NCI-H1092 (cell line): ENCODE measurements at regions not wholly inside any gene's neighbourhood (a gene's known extent, or its start where the extent isn't known, plus 50 kb on each side); places are given as distances from the start of the nearest gene placed in this dataset.
"Not testable (repeated sequence)": the region's sequence is repeated elsewhere in the genome, so short reads cannot be mapped to it uniquely, and the experiment has no call there.

Experiments
- DNase-seq: peaks from one replicate; lab custom pipeline; 2025; lab: John Stamatoyannopoulos, UW

DNA sequence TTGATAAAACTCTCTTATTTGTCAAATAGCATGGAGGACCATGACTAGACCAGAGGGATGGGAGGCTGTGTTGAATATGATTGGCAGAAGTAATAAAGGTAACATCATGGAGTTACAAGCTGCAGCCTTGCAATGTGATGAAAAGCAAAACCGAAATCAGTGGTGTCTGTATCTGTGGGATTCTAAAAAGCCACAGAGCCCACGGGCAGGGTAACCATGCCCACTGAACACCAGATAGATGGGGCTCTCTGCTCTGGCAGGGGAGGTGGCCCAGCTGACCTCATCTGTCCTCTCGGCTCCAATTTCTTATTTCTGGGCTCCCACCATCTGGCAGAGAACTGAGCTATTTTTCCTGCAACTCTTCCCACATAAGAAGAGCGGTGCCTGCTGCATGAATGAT lies 1072.2 kb downstream of the GATA3 start:
- DNase-seq = no peak

- no peak for DNase-seq
These were observed 1082.9 kb downstream of the GATA3 start for GRCh38 chr10:9137368-9137767.

GRCh38 chr10:9138829-9139228 lies 1084.3 kb downstream of the GATA3 start:
- DNase-seq = not testable (repeated sequence)

DNA sequence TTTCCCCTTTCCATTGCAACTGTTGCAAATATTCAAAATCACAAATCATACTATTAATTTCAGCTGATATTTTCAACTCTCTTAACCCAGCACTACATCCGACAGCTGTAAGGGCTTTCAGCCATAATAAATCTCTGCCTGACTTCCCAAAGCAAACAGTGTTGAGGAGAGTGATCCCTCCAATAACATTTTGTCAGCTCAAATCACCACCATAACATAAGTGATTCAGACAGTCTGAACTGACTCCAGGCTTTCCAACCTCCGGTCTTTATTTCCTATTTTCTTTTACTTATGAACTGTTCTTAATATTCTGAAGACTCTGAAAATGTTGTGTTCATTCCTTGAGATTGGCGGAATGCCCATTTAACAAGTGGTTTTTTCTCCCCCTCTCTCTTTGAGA lies 1085.9 kb downstream of the GATA3 start:
- no peak for DNase-seq

GRCh38 chr10:9147475-9147874 lies 1093.0 kb downstream of the GATA3 start:
- DNase-seq = no peak

GRCh38 chr10:9149134-9149533 lies 1094.6 kb downstream of the GATA3 start:
- DNase-seq = no peak

- not testable (repeated sequence) for DNase-seq
These were observed 1098.6 kb downstream of the GATA3 start for GRCh38 chr10:9153057-9153456.

DNA sequence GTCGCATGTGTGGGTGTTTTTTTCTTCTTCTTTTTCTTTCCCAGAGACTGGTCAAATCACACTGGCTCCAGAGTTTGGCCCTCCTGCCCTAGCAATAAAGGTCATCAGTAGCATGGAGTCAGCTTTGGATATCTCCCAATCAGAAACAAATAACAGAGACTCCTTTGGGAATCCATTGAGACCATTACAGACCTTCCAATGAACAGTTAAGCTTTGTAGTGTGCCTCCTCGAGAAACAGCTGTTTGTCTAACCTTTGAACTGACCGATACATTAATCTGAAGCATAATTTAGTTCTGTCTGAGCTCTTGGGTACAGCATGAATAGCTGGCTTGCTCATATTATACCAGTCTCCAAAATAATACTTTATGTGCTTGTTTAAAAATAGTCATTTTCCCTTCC lies 1103.2 kb downstream of the GATA3 start:
- DNase-seq = no peak

DNA sequence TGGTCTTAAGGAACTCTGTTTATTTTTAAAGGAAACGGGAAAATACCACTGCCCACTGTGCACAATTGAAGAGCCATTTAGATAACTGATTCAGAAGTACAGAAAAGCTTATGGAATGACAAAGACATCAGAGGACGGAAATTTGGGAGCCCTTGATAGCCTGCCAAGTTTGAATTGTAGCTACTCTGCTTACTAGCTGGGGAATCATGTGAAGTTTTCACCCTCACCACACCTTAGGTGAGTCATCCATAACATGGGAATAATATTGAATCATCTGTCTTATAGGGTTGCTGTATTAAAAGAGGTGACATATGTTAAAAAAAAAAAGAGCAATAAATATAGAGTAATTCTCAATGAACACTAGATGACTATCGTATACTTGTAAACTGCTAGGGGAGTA lies 1104.2 kb downstream of the GATA3 start:
- DNase-seq = no peak

DNA sequence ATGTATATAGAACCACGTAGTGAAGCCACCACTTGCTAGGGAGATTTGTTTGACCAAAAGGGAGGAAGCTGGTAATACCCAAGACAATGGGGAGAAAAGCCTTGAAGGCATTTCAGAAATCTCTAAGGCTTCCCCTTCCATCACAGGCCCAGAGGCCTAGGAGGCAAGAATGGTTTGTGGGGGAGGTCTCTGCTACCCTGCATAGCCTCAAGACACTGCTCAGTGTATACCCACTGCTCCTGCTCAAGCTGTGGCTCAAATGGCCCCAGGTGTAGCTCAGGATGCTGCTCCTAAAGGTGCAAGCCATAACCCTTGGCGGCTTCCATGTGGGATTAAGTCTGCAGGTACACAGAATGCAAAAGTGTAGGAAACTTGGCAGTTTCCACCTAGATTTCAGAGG lies 1105.8 kb downstream of the GATA3 start:
- DNase-seq = no peak

GRCh38 chr10:9163699-9164098 lies 1109.2 kb downstream of the GATA3 start:
- no peak for DNase-seq

- no peak for DNase-seq
These were observed 1112.3 kb downstream of the GATA3 start for GRCh38 chr10:9166770-9167169.

GRCh38 chr10:9172276-9172675 lies 1117.8 kb downstream of the GATA3 start:
- no peak for DNase-seq

DNA sequence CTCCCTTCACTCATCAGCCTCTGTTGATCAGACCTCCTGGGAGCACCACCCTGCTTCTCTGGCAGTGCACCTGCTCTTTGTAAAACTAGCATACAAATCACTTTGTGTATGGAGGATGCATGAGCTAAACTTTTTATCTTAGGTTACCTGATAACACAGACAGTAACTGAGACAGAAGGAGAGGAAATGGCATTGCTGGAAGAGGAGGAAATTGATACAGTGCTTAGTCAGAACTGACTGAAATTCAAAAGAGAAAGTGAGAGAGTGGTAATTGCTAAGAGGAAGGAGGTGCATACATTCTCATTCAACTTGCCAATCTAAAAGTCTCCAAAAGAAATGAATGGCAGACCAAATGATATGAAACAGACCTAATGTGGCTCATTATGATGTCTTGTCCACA lies 1120.7 kb downstream of the GATA3 start:
- no peak for DNase-seq

DNA sequence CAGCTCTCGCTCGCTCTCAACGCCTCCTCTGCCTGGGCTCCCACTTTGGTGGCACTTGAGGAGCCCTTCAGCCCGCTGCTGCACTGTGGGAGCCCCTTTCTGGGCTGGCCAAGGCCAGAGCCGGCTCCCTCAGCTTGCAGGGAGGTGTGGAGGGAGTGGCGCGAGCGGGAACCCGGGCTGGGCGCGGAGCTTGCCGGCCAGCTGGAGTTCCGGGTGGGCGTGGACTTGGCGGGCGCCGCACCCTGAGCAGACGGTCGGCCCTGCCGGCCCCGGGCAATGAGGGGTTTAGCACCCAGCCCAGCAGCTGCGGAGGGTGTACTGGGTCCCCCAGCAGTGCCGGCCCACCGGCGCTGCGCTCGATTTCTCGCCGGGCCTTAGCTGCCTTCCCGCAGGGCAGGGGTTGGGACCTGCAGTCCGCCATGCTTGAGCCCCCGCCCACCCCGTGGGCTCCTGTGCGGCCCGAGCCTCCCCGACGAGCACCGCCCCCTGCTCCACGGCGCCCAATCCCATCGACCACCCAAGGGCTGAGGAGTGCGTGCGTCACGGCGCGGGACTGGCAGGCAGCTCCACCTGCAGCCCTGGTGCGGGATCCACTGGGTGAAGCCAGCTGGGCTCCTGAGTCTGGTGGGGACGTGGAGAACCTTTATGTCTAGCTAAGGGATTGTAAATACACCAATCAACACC lies 1128.9 kb downstream of the GATA3 start:
- not testable (repeated sequence) for DNase-seq

GRCh38 chr10:9188022-9188810 lies 1133.7 kb downstream of the GATA3 start:
- no peak for DNase-seq

DNA sequence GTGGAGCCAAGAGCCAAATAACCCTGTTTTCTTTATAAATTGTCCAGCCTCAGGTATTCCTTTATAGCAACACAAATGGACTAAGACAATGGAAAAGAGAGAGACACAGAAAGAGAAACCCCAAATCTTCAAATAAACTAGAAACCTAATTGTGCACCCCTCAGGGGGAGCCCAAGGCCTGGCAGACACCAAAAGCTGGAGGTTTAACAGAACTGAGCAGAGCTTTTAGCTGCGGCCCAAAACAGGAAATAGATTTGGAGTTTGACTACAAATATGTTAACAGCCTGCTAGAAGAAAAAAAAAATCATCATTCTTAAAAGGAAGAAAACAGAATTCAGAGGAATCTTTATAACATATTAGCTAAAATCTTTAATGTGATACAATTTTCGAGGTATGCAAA lies 1135.0 kb downstream of the GATA3 start:
- DNase-seq = no peak

- DNase-seq = no peak
These were observed 1138.6 kb downstream of the GATA3 start for GRCh38 chr10:9193120-9193519.

DNA sequence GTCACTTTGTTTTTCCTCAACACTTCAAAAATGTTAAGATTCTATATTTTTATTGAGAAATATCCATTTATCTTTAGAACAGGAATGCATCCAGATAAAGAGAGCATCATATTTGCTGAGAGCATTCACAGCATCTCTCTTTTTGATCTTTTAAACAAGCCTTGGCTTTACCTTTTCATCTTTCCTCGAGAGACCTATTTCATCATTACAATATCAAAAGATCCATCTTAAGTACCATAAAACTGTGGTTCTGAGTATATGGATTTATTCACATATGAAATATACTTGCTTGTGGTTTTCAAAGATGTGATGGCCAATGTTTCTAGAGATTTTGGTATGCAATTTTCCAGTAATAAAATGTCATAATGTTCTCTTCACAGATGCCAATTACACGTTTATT lies 1140.9 kb downstream of the GATA3 start:
- no peak for DNase-seq

DNA sequence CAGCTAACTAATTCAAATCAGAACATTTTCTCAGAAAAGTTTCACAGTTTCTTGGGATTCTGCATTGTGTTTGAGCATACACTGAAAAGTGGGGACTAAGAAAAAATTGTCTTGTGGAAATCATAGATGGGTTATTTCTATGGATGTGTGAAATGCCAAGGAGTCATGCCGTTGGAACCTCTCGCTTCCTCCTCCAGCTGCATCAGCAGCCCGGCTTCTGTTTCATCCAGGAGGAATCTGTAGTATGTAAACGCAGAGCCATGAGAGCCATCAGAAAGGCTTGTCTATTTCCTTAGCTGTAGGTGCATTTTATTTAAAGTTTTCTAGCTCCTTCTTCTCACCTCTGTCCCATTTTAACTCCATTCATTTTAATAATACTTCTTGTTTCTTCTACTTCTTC lies 1144.1 kb downstream of the GATA3 start:
- DNase-seq = no peak

GRCh38 chr10:9205558-9205957 lies 1151.1 kb downstream of the GATA3 start:
- DNase-seq = no peak

- DNase-seq = peak; percentile 31
These were observed 1154.8 kb downstream of the GATA3 start for GRCh38 chr10:9209105-9209798.

GRCh38 chr10:9211228-9211627 lies 1156.7 kb downstream of the GATA3 start:
- DNase-seq = no peak
